ENCODE measurements at regions not wholly inside any gene's neighbourhood (a gene's known extent, or its start where the extent isn't known, plus 50 kb on each side); places are given as distances from the start of the nearest gene placed in this dataset.

- no peak for DNase-seq
Observed at GRCh38 chr2:123971564-123972318, 53.3 kb upstream of the CNTNAP5 start.
